GM23338 (cell line): ENCODE measurements at regions not wholly inside any gene's neighbourhood (a gene's known extent, or its start where the extent isn't known, plus 50 kb on each side); places are given as distances from the start of the nearest gene placed in this dataset.

ENCODE experiments used
- TF ChIP-seq, protein P1 (sequence below): IDR thresholded peaks from one replicate; pipeline ENCODE4 v1.6.1; 2018; ENCODE audit warnings: antibody characterized with exemption; ENCODE audit not compliant: unreplicated experiment
- TF ChIP-seq, protein P2 (sequence below), 2 experiments: fragments of 200-600 bp in 1 of 2; sonication (generic) in 1 of 2; conservative IDR thresholded peaks; 2 replicates each; pipeline versions ENCODE4 v1.5.1 to v1.6.1; 2016 to 2017; ENCODE audit warnings: antibody characterized with exemption in 2 of 2, low read depth in 2 of 2, mild to moderate bottlenecking in 2 of 2, moderate library complexity in 1 of 2

DNA sequence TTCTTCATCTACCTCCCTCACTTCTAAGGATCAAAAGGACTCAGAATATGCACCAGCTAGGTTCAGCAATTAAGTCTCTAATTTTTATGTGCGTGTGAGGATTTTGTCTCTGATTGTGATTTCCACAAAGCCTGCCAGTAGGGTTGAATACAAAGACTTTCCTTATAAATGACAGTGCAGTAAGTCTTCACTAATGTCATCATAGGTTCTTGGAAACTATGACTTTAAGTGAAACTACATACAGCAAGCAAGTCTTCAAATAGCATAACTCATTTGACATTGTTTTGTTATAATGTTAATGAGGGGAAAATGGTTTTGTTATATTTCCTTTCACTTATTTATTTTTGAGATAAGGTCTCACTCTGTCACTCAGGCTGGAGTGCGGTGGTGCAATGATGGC lies 526.3 kb upstream of the DCC start:
- TF ChIP-seq, protein P1, sequence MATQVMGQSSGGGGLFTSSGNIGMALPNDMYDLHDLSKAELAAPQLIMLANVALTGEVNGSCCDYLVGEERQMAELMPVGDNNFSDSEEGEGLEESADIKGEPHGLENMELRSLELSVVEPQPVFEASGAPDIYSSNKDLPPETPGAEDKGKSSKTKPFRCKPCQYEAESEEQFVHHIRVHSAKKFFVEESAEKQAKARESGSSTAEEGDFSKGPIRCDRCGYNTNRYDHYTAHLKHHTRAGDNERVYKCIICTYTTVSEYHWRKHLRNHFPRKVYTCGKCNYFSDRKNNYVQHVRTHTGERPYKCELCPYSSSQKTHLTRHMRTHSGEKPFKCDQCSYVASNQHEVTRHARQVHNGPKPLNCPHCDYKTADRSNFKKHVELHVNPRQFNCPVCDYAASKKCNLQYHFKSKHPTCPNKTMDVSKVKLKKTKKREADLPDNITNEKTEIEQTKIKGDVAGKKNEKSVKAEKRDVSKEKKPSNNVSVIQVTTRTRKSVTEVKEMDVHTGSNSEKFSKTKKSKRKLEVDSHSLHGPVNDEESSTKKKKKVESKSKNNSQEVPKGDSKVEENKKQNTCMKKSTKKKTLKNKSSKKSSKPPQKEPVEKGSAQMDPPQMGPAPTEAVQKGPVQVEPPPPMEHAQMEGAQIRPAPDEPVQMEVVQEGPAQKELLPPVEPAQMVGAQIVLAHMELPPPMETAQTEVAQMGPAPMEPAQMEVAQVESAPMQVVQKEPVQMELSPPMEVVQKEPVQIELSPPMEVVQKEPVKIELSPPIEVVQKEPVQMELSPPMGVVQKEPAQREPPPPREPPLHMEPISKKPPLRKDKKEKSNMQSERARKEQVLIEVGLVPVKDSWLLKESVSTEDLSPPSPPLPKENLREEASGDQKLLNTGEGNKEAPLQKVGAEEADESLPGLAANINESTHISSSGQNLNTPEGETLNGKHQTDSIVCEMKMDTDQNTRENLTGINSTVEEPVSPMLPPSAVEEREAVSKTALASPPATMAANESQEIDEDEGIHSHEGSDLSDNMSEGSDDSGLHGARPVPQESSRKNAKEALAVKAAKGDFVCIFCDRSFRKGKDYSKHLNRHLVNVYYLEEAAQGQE: no peak
- TF ChIP-seq, protein P2, sequence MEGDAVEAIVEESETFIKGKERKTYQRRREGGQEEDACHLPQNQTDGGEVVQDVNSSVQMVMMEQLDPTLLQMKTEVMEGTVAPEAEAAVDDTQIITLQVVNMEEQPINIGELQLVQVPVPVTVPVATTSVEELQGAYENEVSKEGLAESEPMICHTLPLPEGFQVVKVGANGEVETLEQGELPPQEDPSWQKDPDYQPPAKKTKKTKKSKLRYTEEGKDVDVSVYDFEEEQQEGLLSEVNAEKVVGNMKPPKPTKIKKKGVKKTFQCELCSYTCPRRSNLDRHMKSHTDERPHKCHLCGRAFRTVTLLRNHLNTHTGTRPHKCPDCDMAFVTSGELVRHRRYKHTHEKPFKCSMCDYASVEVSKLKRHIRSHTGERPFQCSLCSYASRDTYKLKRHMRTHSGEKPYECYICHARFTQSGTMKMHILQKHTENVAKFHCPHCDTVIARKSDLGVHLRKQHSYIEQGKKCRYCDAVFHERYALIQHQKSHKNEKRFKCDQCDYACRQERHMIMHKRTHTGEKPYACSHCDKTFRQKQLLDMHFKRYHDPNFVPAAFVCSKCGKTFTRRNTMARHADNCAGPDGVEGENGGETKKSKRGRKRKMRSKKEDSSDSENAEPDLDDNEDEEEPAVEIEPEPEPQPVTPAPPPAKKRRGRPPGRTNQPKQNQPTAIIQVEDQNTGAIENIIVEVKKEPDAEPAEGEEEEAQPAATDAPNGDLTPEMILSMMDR (conservative IDR thresholded peaks at IDR 0.05; ENCODE audit: low read depth in 2 of 2): no peak
